ENCODE measurements at regions not wholly inside any gene's neighbourhood (a gene's known extent, or its start where the extent isn't known, plus 50 kb on each side); places are given as distances from the start of the nearest gene placed in this dataset.

GRCh38 chr5:50547303-50547702 lies 106.2 kb upstream of the EMB start:
- TF ChIP-seq SMC3 (IDR thresholded peaks at IDR 0.05) (no peak), JUN (IDR thresholded peaks at IDR 0.05) (no peak), POLR2A (IDR thresholded peaks at IDR 0.05; ENCODE audit: low read length) (no peak), REST (IDR thresholded peaks at IDR 0.05) (no peak), KDM1A (IDR thresholded peaks at IDR 0.05; ENCODE audit: low read depth) (no peak)
- TF ChIP-seq, protein P1, sequence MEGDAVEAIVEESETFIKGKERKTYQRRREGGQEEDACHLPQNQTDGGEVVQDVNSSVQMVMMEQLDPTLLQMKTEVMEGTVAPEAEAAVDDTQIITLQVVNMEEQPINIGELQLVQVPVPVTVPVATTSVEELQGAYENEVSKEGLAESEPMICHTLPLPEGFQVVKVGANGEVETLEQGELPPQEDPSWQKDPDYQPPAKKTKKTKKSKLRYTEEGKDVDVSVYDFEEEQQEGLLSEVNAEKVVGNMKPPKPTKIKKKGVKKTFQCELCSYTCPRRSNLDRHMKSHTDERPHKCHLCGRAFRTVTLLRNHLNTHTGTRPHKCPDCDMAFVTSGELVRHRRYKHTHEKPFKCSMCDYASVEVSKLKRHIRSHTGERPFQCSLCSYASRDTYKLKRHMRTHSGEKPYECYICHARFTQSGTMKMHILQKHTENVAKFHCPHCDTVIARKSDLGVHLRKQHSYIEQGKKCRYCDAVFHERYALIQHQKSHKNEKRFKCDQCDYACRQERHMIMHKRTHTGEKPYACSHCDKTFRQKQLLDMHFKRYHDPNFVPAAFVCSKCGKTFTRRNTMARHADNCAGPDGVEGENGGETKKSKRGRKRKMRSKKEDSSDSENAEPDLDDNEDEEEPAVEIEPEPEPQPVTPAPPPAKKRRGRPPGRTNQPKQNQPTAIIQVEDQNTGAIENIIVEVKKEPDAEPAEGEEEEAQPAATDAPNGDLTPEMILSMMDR (IDR thresholded peaks at IDR 0.05) = no peak
